GM12878 (cell line): ENCODE measurements at regions not wholly inside any gene's neighbourhood (a gene's known extent, or its start where the extent isn't known, plus 50 kb on each side); places are given as distances from the start of the nearest gene placed in this dataset.

Source experiments
- ATAC-seq: fragments of 200-7000 bp; cut with Tn5 transposase; 3 replicates; pipeline ENCODE4 v1.9.1; 2020; ENCODE audit warnings: mild to moderate bottlenecking, moderate library complexity
- BruUV-seq: library from RNA; stranded (reverse); fragments of 400-500 nt; replicated peaks from 2 replicates; lab custom pipeline; 2021; lab: Mats Ljungman, UMichigan
- CTCF ChIA-PET: fragments of 300-600 bp; sonication (Branson Sonifier 250); formaldehyde crosslinking; extraction: SDS; loops from one replicate; lab custom pipeline; 2021; ENCODE audit warnings: inconsistent platforms; lab: Yijun Ruan, JAX
- POLR2A ChIA-PET: fragments of 350-600 bp; formaldehyde crosslinking; extraction: SDS; loops from one replicate; lab custom pipeline; 2021; ENCODE audit warnings: inconsistent platforms; lab: Charles Lee
- RAD21 ChIA-PET: fragments of 300-600 bp; sonication (Branson Sonifier 250); formaldehyde crosslinking; loops from one replicate; lab custom pipeline; 2023; ENCODE audit warnings: antibody characterized with exemption; ENCODE audit not compliant: unreplicated experiment; lab: Charles Lee
- SMC1A ChIA-PET: fragments of 300-600 bp; sonication (Branson Sonifier 250); formaldehyde crosslinking; loops from one replicate; lab custom pipeline; 2023; ENCODE audit not compliant: unreplicated experiment, uncharacterized antibody; lab: Charles Lee
- DNase-seq: peaks from one replicate; pipeline ENCODE4 v3.0.0-alpha.2; 2011; ENCODE audit warnings: low read depth, low spot score
- FAIRE-seq: peaks from 3 replicates; lab custom pipeline; 2011; peaks lifted over from hg19 to GRCh38; lab: Jason Lieb, UNC
- H2AFZ ChIP-seq: 2 replicates; pipeline ENCODE4 v1.6.0; 2011; ENCODE audit warnings: low read depth, low read length, control low read depth; ENCODE audit not compliant: control insufficient read depth
- H3K27ac ChIP-seq: 2 replicates; pipeline ENCODE4 v1.5.1; 2011; ENCODE audit warnings: control low read depth; ENCODE audit not compliant: control insufficient read depth, insufficient read depth
- H3K27me3 ChIP-seq, 2 experiments: replicated peaks in 1 of 2; 2 replicates each; pipeline versions ENCODE4 v1.6.0 to v1.6.1; 2011; ENCODE audit warnings: low read length in 1 of 2; ENCODE audit not compliant: control insufficient read depth in 2 of 2, insufficient read depth in 2 of 2
- H3K36me3 ChIP-seq, 2 experiments: 2 replicates each; pipeline ENCODE4 v1.5.1; 2011; ENCODE audit warnings: low read length in 1 of 2; ENCODE audit not compliant: control insufficient read depth in 2 of 2, insufficient read depth in 2 of 2
- H3K4me1 ChIP-seq: 2 replicates; pipeline ENCODE4 v1.6.1; 2011; ENCODE audit warnings: mild to moderate bottlenecking, low read length, moderate library complexity, mixed read lengths; ENCODE audit not compliant: control insufficient read depth, insufficient read depth
- H3K4me2 ChIP-seq: 2 replicates; pipeline ENCODE4 v1.6.0; 2011; ENCODE audit warnings: control low read depth; ENCODE audit not compliant: control insufficient read depth, insufficient read depth
- H3K4me3 ChIP-seq: fragments of 200-600 bp; sonication (generic); 2 replicates; pipeline ENCODE4 v1.5.1; 2016
- H3K79me2 ChIP-seq: 2 replicates; pipeline ENCODE4 v1.6.0; 2011; ENCODE audit warnings: low read length; ENCODE audit not compliant: control insufficient read depth, insufficient read depth
- H3K9ac ChIP-seq: 2 replicates; pipeline ENCODE4 v1.8.0; 2011; ENCODE audit warnings: low read length, control low read depth, mixed read lengths; ENCODE audit not compliant: control insufficient read depth, insufficient read depth
- H3K9me3 ChIP-seq: replicated peaks from 3 replicates; pipeline ENCODE4 v1.5.1; 2011; ENCODE audit warnings: mild to moderate bottlenecking, low read length; ENCODE audit not compliant: control insufficient read depth, insufficient read depth
- H4K20me1 ChIP-seq: 2 replicates; pipeline ENCODE4 v1.6.0; 2011; ENCODE audit not compliant: control insufficient read depth, insufficient read depth
- EP300 ChIP-seq, 2 experiments: fragments of 150-350 bp in 1 of 2; IDR thresholded peaks; 2 replicates each; pipeline ENCODE4 v1.6.1; 2011 to 2012; ENCODE audit warnings: low read depth in 2 of 2, low read length in 2 of 2, borderline replicate concordance in 1 of 2, improper control_type of control experiment in 1 of 2, inconsistent platforms in 1 of 2; ENCODE audit not compliant: control insufficient read depth in 1 of 2
- EZH2 ChIP-seq: IDR thresholded peaks from 2 replicates; pipeline ENCODE4 v1.6.1; 2012; ENCODE audit warnings: low read depth, mild to moderate bottlenecking, control low read depth, inconsistent platforms, low read length, borderline replicate concordance; ENCODE audit not compliant: control insufficient read depth
- HDAC2 ChIP-seq: fragments of 200-600 bp; sonication (generic); IDR thresholded peaks from 2 replicates; pipeline ENCODE4 v1.6.1; 2017
- IKZF1 ChIP-seq: fragments of 450-650 bp; conservative IDR thresholded peaks from 2 replicates; pipeline ENCODE4 v1.6.1; 2017; ENCODE audit warnings: antibody characterized with exemption, mild to moderate bottlenecking
- IKZF2 ChIP-seq, 2 experiments: fragments of 450-650 bp; IDR thresholded peaks; 2 replicates each; pipeline ENCODE4 v1.6.1; 2017; ENCODE audit warnings: mild to moderate bottlenecking in 2 of 2, moderate library complexity in 2 of 2
- MEF2A ChIP-seq: IDR thresholded peaks from 2 replicates; pipeline ENCODE4 v1.6.1; 2011; ENCODE audit warnings: low read depth, mild to moderate bottlenecking, low read length, moderate library complexity; ENCODE audit not compliant: insufficient read depth
- SREBF2 ChIP-seq: IDR thresholded peaks from 2 replicates; pipeline ENCODE4 v1.6.1; 2012; ENCODE audit warnings: mild to moderate bottlenecking, low read length
- SUPT20H ChIP-seq: IDR thresholded peaks from 2 replicates; pipeline ENCODE4 v1.6.1; 2011; ENCODE audit warnings: low read depth, mild to moderate bottlenecking, low read length, moderate library complexity, borderline replicate concordance; ENCODE audit not compliant: control insufficient read depth
- TCF7 ChIP-seq: IDR thresholded peaks from 2 replicates; pipeline ENCODE4 v1.6.1; 2014; ENCODE audit warnings: antibody characterized with exemption, borderline replicate concordance
- WGBS: methylation state at CpG from one replicate; pipeline ENCODE4 v1.1.6; 2016; ENCODE audit warnings: low lambda C conversion rate; ENCODE audit not compliant: insufficient replicate concordance, insufficient coverage; ENCODE audit errors: missing lambda C conversion rate; 5-methylcytosine and 5-hydroxymethylcytosine counted together
- in situ Hi-C: fragments of 300-500 bp; cut with MboI; formaldehyde crosslinking; loops from 9 replicates; pipeline ENCODE4 v1.14.3; 2018; ENCODE audit warnings: mixed read lengths
- intact Hi-C: fragments of 100-400 bp; cut with micrococcal nuclease; formaldehyde crosslinking; loops from one replicate; pipeline ENCODE4 v1.14.2; 2022; ENCODE audit not compliant: unreplicated experiment
- TF ChIP-seq, protein P1 (sequence below): IDR thresholded peaks from 2 replicates; pipeline ENCODE4 v1.6.1; 2012; ENCODE audit warnings: improper control_type of control experiment, low read depth, low read length; ENCODE audit not compliant: insufficient replicate concordance

DNA sequence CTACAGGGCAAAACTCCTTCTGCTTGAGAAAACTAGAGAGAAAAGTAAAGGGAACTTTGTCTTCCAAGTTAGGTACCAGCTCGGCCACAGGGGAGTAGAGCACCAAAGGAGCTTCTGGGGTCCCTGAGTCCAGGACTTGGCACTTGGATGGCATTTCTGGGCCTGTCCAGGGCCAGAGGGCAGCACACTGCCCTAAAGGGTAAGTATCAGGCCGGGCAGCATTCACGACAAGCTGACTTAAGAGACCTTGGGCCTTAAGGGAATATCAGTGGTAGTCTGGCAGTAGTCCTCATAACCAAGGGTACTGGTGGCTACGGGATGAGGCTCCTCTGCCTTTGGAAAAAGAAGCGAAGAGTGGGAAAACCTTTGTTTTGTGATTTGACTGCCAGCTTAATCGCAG lies 632.7 kb downstream of the KLHL13 start:
- in situ Hi-C loops: no loop called here
- no peak overlapping the region for H3K9ac ChIP-seq
- CTCF ChIA-PET: interaction anchor here (1.0 kb wide), 1 partner anchor 26 kb away, joined by 3 read pairs; no protein-coding TSS in a partner anchor
- H3K4me1 ChIP-seq: no peaks in the 10 kb centered on the region
- no peaks in the 10 kb centered on the region; a peak in 1 of 4 replicates for H3K36me3 ChIP-seq
- no peaks in the 10 kb centered on the region for H3K79me2 ChIP-seq
- no peak overlapping the region for H3K4me3 ChIP-seq
- no peak overlapping the region for H3K4me2 ChIP-seq
- intact Hi-C loops: no loop called here
- no peaks in the 10 kb centered on the region for H3K27me3 ChIP-seq
- no TSS peak for BruUV-seq
- WGBS: 30% methylated on average over 6 of the region's 6 CpGs
- POLR2A ChIA-PET: no interaction called here
- no peaks in the 10 kb centered on the region for H3K9me3 ChIP-seq
- no peaks in the 10 kb centered on the region for H4K20me1 ChIP-seq
- RAD21 ChIA-PET: no interaction called here
- H2AFZ ChIP-seq: no peak overlapping the region
- FAIRE-seq (no peak), ATAC-seq (no peak)
- TF ChIP-seq EP300 (IDR thresholded peaks at IDR 0.05; ENCODE audit: borderline replicate concordance in 1 of 2, control insufficient read depth in 1 of 2, low read depth in 2 of 2, low read length in 2 of 2) (no peak), IKZF2 (IDR thresholded peaks at IDR 0.05) (no peak), TCF7 (no peak), MEF2A (no peak), IKZF1 (no peak), EZH2 (no peak), SREBF2 (no peak), HDAC2 (no peak)
- TF ChIP-seq, all 136 proteins: peak for 0
- no peak for DNase-seq
- no peak overlapping the region for H3K27ac ChIP-seq
- SMC1A ChIA-PET: no interaction called here

DNA sequence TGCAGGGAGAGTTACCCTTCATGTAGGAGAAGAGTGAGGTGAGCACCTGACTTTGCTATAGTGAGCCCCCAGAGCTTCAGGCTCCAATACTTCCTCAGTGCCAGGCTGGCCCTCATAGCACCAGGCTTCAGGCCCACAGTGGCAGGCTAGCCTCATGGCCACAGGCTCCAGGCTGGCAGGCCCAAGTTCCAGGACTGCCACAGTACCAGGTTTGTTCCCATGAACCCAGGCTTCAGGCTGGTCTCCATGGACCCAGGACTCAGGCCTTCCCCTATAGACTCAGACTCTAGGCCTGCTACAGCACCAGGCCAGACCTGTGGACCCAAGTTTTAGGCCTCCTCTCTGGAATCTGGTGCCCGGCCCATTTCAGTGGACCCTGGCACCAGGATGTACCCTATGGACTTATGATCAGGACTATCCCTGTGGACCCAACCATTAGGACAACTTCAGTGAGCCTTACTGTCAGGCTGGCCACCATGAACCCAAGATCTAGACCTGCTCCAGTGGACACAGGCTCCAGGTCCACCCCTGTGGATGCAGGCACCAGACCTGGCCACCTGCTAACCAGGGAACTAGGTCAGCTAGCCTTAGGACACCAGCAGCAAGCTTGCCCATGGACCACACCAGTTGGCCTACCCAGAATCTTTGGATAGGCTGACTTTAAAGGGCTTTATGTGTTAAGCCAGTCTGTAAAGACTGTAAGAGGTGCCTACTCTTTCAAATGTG lies 658.2 kb downstream of the KLHL13 start:
- Histone ChIP-seq H3K27me3 (no peaks in the 10 kb centered on the region), H2AFZ (no peak overlapping the region), H3K9me3 (no peaks in the 10 kb centered on the region), H3K9ac (no peak overlapping the region), H4K20me1 (no peaks in the 10 kb centered on the region), H3K36me3 (no peaks in the 10 kb centered on the region), H3K4me2 (no peak overlapping the region), H3K4me3 (no peak overlapping the region), H3K4me1 (no peaks in the 10 kb centered on the region), H3K27ac (no peak overlapping the region), H3K79me2 (no peaks in the 10 kb centered on the region)
- no peak for FAIRE-seq
- intact Hi-C loops: no loop called here
- TF ChIP-seq, protein P1, sequence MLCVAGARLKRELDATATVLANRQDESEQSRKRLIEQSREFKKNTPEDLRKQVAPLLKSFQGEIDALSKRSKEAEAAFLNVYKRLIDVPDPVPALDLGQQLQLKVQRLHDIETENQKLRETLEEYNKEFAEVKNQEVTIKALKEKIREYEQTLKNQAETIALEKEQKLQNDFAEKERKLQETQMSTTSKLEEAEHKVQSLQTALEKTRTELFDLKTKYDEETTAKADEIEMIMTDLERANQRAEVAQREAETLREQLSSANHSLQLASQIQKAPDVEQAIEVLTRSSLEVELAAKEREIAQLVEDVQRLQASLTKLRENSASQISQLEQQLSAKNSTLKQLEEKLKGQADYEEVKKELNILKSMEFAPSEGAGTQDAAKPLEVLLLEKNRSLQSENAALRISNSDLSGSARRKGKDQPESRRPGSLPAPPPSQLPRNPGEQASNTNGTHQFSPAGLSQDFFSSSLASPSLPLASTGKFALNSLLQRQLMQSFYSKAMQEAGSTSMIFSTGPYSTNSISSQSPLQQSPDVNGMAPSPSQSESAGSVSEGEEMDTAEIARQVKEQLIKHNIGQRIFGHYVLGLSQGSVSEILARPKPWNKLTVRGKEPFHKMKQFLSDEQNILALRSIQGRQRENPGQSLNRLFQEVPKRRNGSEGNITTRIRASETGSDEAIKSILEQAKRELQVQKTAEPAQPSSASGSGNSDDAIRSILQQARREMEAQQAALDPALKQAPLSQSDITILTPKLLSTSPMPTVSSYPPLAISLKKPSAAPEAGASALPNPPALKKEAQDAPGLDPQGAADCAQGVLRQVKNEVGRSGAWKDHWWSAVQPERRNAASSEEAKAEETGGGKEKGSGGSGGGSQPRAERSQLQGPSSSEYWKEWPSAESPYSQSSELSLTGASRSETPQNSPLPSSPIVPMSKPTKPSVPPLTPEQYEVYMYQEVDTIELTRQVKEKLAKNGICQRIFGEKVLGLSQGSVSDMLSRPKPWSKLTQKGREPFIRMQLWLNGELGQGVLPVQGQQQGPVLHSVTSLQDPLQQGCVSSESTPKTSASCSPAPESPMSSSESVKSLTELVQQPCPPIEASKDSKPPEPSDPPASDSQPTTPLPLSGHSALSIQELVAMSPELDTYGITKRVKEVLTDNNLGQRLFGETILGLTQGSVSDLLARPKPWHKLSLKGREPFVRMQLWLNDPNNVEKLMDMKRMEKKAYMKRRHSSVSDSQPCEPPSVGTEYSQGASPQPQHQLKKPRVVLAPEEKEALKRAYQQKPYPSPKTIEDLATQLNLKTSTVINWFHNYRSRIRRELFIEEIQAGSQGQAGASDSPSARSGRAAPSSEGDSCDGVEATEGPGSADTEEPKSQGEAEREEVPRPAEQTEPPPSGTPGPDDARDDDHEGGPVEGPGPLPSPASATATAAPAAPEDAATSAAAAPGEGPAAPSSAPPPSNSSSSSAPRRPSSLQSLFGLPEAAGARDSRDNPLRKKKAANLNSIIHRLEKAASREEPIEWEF: no peak
- no peak for TF ChIP-seq SUPT20H
- RAD21 ChIA-PET: no interaction called here
- in situ Hi-C loops: no loop called here
- 0% methylated on average over 1 of the region's 1 CpG for WGBS
- ATAC-seq: no peak
- POLR2A ChIA-PET: no interaction called here
- DNase-seq: no peak
- CTCF ChIA-PET: no interaction called here
- SMC1A ChIA-PET: no interaction called here
- no TSS peak for BruUV-seq
